ENCODE measurements at regions not wholly inside any gene's neighbourhood (a gene's known extent, or its start where the extent isn't known, plus 50 kb on each side); places are given as distances from the start of the nearest gene placed in this dataset.

DNA sequence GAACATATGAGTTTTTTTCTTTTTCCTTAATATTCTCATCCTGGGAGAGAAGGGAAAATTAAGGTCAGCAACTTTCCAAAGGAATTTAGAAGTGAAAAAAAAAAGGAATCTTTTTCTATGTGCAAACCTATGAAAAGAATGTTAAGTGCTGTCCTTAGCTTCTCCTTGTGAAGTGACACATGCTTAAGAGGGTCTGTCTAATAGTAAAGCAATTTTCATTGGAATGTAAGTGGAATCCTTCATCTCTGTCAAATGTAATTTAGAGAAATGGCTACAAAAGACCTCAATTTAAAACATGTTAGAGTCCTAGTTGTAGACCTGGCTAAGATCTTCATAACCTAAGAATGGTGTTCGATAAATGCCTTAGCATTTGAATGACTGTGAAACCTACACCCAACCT lies 117.4 kb upstream of the EPB41L3 start:
- no peaks in the 10 kb centered on the region for H3K4me1 ChIP-seq (replicated peaks in 1 of 2)
- in situ Hi-C loops (cut with MboI; ENCODE audit: low pct_unique_long_range_greater_than_20kb in 2 of 9, low sequenced_read_pairs in 9 of 9, unreplicated experiment in 9 of 9): no loop called here
- H3K4me3 ChIP-seq: no peak overlapping the region
- no peak overlapping the region for H3K27ac ChIP-seq
- ATAC-seq (replicated peaks in 6 of 8): no peak
- 25 to 100% (median 93%) methylated on average over 1 of the region's 1 CpG; no CpG with 5 or more reads in 4 of the 10 experiments for WGBS, 10 experiments

- no peak overlapping the region for H3K4me3 ChIP-seq
- no peak overlapping the region for H3K27ac ChIP-seq
- 14 to 90% (median 80%) methylated on average over 1 to 3 of the region's 3 CpGs; no CpG with 5 or more reads in 3 of the 10 experiments for WGBS, 10 experiments
- H3K4me1 ChIP-seq (replicated peaks in 1 of 2): no peaks in the 10 kb centered on the region
- in situ Hi-C loops (cut with MboI; ENCODE audit: low pct_unique_long_range_greater_than_20kb in 2 of 9, low sequenced_read_pairs in 9 of 9, unreplicated experiment in 9 of 9): no loop called here
- no peak for ATAC-seq (replicated peaks in 6 of 8)
These were observed 110.0 kb upstream of the EPB41L3 start for GRCh38 chr18:5653802-5654201.

- Histone ChIP-seq H3K27ac (no peak overlapping the region), H3K4me1 (replicated peaks in 1 of 2) (no peaks in the 10 kb centered on the region), H3K4me3 (no peak overlapping the region)
- in situ Hi-C loops (cut with MboI; ENCODE audit: low pct_unique_long_range_greater_than_20kb in 2 of 9, low sequenced_read_pairs in 9 of 9, unreplicated experiment in 9 of 9): no loop called here
- no peak for ATAC-seq (replicated peaks in 6 of 8)
These were observed 107.9 kb upstream of the EPB41L3 start for GRCh38 chr18:5651736-5652135.

- 39 to 100% (median 90%) methylated on average over 1 to 8 of the region's 8 CpGs for WGBS, 10 experiments
- in situ Hi-C loops (cut with MboI; ENCODE audit: low pct_unique_long_range_greater_than_20kb in 2 of 9, low sequenced_read_pairs in 9 of 9, unreplicated experiment in 9 of 9): no loop called here
- Histone ChIP-seq H3K27ac (no peak overlapping the region), H3K4me1 (replicated peaks in 1 of 2) (no peaks in the 10 kb centered on the region), H3K4me3 (no peak overlapping the region)
- no peak for ATAC-seq (replicated peaks in 6 of 8)
These were observed 105.6 kb upstream of the EPB41L3 start for GRCh38 chr18:5649439-5649838.

- no peak overlapping the region for H3K4me3 ChIP-seq
- 0 to 83% (median 81%) methylated on average over 1 to 3 of the region's 3 CpGs; no CpG with 5 or more reads in 3 of the 10 experiments for WGBS, 10 experiments
- ATAC-seq (replicated peaks in 6 of 8): peak in 1 of 8 experiments; percentile 37
- in situ Hi-C loops (cut with MboI; ENCODE audit: low pct_unique_long_range_greater_than_20kb in 2 of 9, low sequenced_read_pairs in 9 of 9, unreplicated experiment in 9 of 9): no loop called here
- H3K4me1 ChIP-seq (replicated peaks in 1 of 2): no peaks in the 10 kb centered on the region
- H3K27ac ChIP-seq: no peak overlapping the region
These were observed 102.9 kb upstream of the EPB41L3 start for GRCh38 chr18:5646739-5647138.

GRCh38 chr18:5643288-5643687 lies 99.5 kb upstream of the EPB41L3 start:
- in situ Hi-C loops (cut with MboI; ENCODE audit: low pct_unique_long_range_greater_than_20kb in 2 of 9, low sequenced_read_pairs in 9 of 9, unreplicated experiment in 9 of 9): no loop called here
- 0 to 95% (median 86%) methylated on average over 1 to 7 of the region's 7 CpGs; no CpG with 5 or more reads in 1 of the 10 experiments for WGBS, 10 experiments
- ATAC-seq (replicated peaks in 6 of 8): no peak
- no peak overlapping the region for H3K27ac ChIP-seq
- no peak overlapping the region for H3K4me3 ChIP-seq
- H3K4me1 ChIP-seq (replicated peaks in 1 of 2): no peaks in the 10 kb centered on the region

- ATAC-seq (replicated peaks in 6 of 8): no peak
- H3K4me3 ChIP-seq: no peak overlapping the region
- H3K27ac ChIP-seq: no peak overlapping the region
- WGBS, 10 experiments: 29 to 88% (median 66%) methylated on average over 2 to 11 of the region's 12 CpGs; no CpG with 5 or more reads in 2 of the 10 experiments
- no peaks in the 10 kb centered on the region for H3K4me1 ChIP-seq (replicated peaks in 1 of 2)
- in situ Hi-C loops (cut with MboI; ENCODE audit: low pct_unique_long_range_greater_than_20kb in 2 of 9, low sequenced_read_pairs in 9 of 9, unreplicated experiment in 9 of 9): no loop called here
These were observed 97.1 kb upstream of the EPB41L3 start for GRCh38 chr18:5640939-5641338.

GRCh38 chr18:5639131-5639530 lies 95.3 kb upstream of the EPB41L3 start:
- WGBS, 10 experiments: 0 to 60% (median 35%) methylated on average over 1 to 2 of the region's 2 CpGs; no CpG with 5 or more reads in 3 of the 10 experiments
- Histone ChIP-seq H3K4me3 (no peak overlapping the region), H3K4me1 (replicated peaks in 1 of 2) (no peaks in the 10 kb centered on the region), H3K27ac (no peak overlapping the region)
- no peak for ATAC-seq (replicated peaks in 6 of 8)
- in situ Hi-C loops (cut with MboI; ENCODE audit: low pct_unique_long_range_greater_than_20kb in 2 of 9, low sequenced_read_pairs in 9 of 9, unreplicated experiment in 9 of 9): no loop called here

GRCh38 chr18:5632041-5632440 lies 88.2 kb upstream of the EPB41L3 start:
- in situ Hi-C loops (cut with MboI; ENCODE audit: low pct_unique_long_range_greater_than_20kb in 2 of 9, low sequenced_read_pairs in 9 of 9, unreplicated experiment in 9 of 9): no loop called here
- 14 to 100% (median 89%) methylated on average over 1 to 3 of the region's 3 CpGs; no CpG with 5 or more reads in 4 of the 10 experiments for WGBS, 10 experiments

GRCh38 chr18:5630900-5631413 lies 87.2 kb upstream of the EPB41L3 start:
- Histone ChIP-seq H3K4me1 (replicated peaks in 1 of 2) (peaks cover 4 to 5% of the 10 kb centered on the region in 2 donors), H3K4me3 (peak overlapping the region; percentile 48 to 85 (median 83)), H3K27ac (no peak overlapping the region)
- in situ Hi-C loops (cut with MboI; ENCODE audit: low pct_unique_long_range_greater_than_20kb in 2 of 9, low sequenced_read_pairs in 9 of 9, unreplicated experiment in 9 of 9): no loop called here
- no peak for ATAC-seq (replicated peaks in 6 of 8)
- WGBS, 10 experiments: 0 to 93% (median 43%) methylated on average over 1 to 11 of the region's 12 CpGs; no CpG with 5 or more reads in 2 of the 10 experiments

More at GRCh38 chr18:5632041-5632440, 88.2 kb upstream of the EPB41L3 start:
- H3K4me1 ChIP-seq (replicated peaks in 1 of 2): peaks cover 4 to 5% of the 10 kb centered on the region in 2 donors
- H3K4me3 ChIP-seq: no peak overlapping the region
- no peak for ATAC-seq (replicated peaks in 6 of 8)
- H3K27ac ChIP-seq: no peak overlapping the region

- ATAC-seq (replicated peaks in 6 of 8): peak; percentile 68 to 95 (median 76)
- 0 to 3% (median 0%) methylated on average over 1 to 6 of the region's 79 CpGs; no CpG with 5 or more reads in 5 of the 10 experiments for whole genome bisulfite sequencing, 10 experiments
- Histone ChIP-seq H3K4me3 (peak overlapping the region; percentile 48 to 85 (median 83)), H3K27ac (peak overlapping the region in 1 of 2 donors; percentile 74), H3K4me1 (replicated peaks in 1 of 2) (peaks cover 4 to 5% of the 10 kb centered on the region in 2 donors)
- in situ Hi-C loops (cut with MboI; ENCODE audit: low pct_unique_long_range_greater_than_20kb in 2 of 9, low sequenced_read_pairs in 9 of 9, unreplicated experiment in 9 of 9): no loop called here
These were observed 86.5 kb upstream of the EPB41L3 start for GRCh38 chr18:5630057-5630899.

GRCh38 chr18:5628512-5629255 lies 84.9 kb upstream of the EPB41L3 start:
- in situ Hi-C loops (cut with MboI; ENCODE audit: low pct_unique_long_range_greater_than_20kb in 2 of 9, low sequenced_read_pairs in 9 of 9, unreplicated experiment in 9 of 9): no loop called here
- peak; percentile 18 to 40 (median 30) for ATAC-seq (replicated peaks in 6 of 8)
- Histone ChIP-seq H3K27ac (peak overlapping the region; percentile 34 to 58), H3K4me1 (replicated peaks in 1 of 2) (peaks cover 4 to 9% of the 10 kb centered on the region in 2 donors), H3K4me3 (peak overlapping the region; percentile 48 to 85 (median 83))
- 0% methylated on average over 6 to 11 of the region's 90 CpGs; no CpG with 5 or more reads in 8 of the 10 experiments for WGBS, 10 experiments

All from motor neuron (in vitro differentiated cells).